ENCODE measurements at regions not wholly inside any gene's neighbourhood (a gene's known extent, or its start where the extent isn't known, plus 50 kb on each side); places are given as distances from the start of the nearest gene placed in this dataset.
"Not testable (repeated sequence)": the region's sequence is repeated elsewhere in the genome, so short reads cannot be mapped to it uniquely, and the experiment has no call there.

GRCh38 chr3:103210583-103210982 is 775.8 kb downstream of the ZPLD1 start:
- no peak for DNase-seq

DNA sequence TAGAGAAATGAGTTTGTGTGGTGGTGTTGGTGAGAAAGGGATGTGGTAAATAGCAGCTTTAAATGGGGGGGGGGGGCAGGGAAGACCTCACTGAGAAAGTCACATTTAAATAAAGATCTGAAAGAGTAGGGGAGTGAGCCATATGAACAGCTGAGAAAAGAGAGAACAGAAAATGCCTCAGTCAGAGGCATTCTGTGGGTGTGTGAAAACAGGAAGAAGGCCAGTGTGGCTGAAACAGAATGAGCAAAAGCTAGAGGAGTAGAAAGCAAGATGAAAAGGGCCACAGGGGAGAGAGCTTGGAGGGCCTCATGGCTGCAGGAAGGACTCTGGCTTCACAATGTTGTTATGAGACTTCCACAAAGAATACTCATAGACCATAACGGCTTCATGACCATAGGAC is 783.3 kb downstream of the ZPLD1 start:
- no peak for DNase-seq

DNA sequence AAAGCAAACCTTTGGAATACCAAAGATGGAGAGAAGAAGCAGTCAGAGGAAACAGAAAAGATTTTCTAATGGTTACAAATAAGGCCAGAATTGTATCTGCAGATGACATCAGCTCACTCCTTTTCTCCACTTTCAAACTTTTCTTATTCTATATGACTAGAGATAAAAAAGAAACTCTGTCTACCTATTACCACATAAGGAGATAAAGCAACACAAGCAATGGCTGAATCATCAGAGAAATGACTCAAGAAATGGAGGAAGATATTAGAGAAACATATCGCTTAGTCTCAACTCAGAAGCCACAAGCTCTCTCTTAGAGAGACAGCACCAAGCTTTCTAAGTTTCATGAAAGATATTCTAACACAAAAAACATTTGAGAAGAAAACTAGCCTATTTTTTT is 784.0 kb downstream of the ZPLD1 start:
- DNase-seq: no peak

GRCh38 chr3:103227651-103228050 is 792.8 kb downstream of the ZPLD1 start:
- no peak for DNase-seq

- DNase-seq: no peak
Observed at GRCh38 chr3:103247459-103247858, 812.6 kb downstream of the ZPLD1 start.

- DNase-seq: not testable (repeated sequence)
Observed at GRCh38 chr3:103254827-103255226, 820.0 kb downstream of the ZPLD1 start.

GRCh38 chr3:103269287-103269686 is 834.5 kb downstream of the ZPLD1 start:
- DNase-seq: no peak

DNA sequence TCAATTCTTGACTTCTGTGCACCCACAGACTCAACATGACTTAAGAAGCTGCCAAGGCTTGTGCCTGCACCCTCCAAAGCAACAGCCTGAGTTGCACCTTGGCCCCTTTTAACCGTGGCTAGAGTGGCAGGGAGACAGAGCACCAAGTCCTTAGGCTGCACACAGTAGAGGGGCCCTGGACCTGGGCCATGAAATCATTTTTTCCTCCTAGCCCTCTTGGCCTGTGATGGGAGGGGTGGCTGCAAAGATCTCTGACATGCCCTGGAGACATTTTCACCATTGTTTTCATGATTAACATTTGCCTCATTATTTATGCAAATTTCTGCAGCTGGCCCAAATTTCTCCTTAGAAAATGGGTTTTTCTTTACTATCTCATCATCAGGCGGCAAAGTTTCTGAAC is 836.8 kb downstream of the ZPLD1 start:
- no peak for DNase-seq

DNA sequence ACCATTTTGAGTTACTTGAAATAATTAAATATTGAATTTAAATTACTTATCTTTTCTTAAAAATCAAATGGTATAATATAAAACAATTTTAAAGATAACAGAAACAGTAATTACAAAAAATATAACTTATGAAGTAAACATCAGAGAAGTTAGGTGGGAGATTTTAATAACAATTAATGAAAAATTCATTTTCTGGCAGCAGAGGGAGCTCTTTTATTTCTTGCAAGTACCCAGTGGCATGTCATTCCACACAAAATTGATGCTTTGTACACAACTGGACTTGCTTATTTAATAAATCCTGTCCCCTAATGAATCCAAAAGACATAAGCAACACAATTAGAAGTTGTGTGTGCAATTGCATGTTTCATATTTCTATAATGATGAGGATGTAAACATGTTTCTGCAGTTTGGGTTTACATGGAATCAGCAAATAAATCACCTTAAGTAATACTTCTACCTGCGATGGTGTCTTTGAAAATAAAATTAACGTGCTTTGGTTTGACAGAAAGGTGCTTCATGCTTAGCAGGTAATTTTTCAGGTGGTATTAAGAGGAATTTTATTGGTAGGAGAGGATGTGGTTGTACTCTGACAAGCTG is 861.3 kb downstream of the ZPLD1 start:
- DNase-seq: no peak

DNA sequence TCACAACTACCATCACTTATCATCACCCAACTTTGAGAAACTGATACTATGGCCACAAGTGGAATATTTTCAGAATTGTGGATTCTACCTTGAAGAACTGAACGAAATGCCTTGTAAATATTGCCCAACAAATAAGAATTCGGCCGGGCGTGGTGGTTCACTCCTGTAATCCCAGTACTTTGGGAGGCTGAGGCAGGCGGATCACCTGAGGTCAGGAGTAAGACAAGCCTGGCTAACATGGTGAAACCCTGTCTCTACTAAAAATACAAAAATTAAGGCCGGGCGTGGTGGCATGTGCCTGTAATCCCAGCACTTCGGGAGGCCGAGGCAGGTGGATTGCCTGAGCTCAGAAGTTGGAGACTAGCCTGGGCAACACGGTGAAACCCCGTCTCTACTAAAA is 862.7 kb downstream of the ZPLD1 start:
- not testable (repeated sequence) for DNase-seq

DNA sequence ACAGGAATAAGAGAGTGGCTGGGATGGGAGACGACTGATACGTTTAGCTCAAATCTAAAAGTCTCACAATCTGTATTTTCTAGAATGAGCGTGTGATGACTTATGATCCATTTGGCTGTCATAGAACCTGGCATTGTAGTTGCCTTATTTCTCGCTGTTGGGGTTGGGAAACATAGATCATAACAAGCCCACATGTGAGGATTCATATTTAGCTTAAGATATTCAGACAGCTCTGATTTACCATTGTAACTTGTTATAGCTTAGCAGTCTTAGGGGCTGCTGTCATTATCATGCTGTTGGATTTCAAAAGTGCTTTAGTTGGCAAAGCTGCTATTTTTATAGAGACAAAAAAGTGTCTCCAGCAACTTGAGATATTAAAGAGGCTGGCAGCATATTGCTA is 871.3 kb downstream of the ZPLD1 start:
- no peak for DNase-seq

DNA sequence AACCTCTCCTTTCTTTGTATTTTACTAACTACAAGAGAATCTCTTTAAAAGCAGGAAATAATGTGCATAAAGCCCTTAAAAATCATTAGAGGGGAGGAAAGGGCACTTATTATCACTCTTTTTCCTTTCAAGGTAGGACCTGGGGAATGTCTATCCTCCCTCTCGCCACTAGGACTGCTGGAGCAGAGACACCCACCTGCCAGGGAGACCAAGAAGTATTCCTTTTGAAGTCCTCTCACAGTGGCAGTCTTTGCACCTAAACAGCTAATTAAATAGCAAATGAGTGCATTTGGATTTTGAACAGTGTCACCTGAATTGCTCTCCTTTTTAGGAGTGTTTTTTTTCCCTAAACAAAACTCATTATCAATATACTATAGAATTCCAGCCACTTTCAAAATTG is 874.1 kb downstream of the ZPLD1 start:
- DNase-seq: no peak

- no peak for DNase-seq
Observed at GRCh38 chr3:103319912-103320311, 885.1 kb downstream of the ZPLD1 start.

- no peak for DNase-seq
Observed at GRCh38 chr3:103337179-103337845, 902.5 kb downstream of the ZPLD1 start.

DNA sequence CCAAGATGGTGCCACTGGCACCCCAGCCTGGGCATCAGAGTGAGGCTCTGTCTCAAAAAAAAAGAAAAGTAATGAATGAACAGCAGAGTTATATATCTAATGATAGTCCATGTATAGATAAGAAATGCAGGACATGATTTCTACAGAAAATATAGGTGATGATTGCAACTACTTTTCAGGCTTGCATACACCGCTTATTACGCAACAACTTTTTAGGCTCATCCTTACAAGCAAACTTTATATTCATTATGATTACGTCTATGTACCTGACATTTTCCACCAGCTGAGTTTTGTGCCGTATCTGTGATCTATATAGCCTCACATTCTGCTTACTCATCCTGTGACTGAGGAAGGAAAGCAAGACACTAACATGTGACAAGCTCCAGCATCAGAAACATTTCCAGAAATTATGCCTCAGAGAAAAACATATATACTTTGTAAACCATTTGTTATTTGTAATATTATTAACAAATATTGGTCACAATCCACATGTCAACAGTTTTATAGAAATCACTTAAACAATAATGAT is 906.3 kb downstream of the ZPLD1 start:
- DNase-seq: no peak

GRCh38 chr3:103342205-103342731 is 907.5 kb downstream of the ZPLD1 start:
- DNase-seq: no peak

DNA sequence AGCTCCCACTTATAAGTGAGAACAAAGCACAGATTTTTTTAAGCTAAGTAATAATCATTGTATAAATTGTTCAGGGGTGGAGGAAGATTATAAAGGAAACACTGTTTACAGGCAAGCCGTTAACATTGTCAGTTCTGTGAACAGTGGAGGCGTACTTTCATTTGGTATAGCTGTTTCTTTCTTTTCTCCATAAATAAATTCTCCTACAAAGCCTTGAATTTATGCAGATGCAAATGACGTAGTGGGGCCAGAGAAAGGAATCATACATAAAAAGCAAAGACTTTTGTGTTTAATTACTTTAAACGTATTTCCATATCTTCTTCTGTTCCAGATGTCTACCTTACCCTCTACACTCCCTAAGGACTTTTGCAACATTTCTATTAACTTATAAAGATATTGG is 914.9 kb downstream of the ZPLD1 start:
- no peak for DNase-seq

GRCh38 chr3:103365467-103365866 is 930.7 kb downstream of the ZPLD1 start:
- no peak for DNase-seq

DNA sequence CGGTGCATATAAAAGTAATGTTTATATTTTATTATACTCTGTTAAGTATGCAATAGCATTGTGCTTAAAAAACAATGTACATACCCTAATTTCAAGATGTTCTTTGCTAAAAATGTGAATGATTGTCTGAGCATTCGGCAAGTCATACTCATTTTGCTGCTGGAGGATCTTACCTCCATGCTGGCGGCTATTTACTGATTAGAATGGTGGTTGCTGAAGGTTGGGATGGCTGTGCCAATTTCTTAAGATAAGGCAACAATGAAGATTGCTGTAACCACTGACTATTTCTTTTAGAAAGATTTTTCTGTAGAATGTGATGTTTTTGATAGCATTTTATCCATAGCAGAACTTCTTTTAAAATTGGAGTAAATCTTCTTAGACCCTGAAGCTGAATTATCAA is 932.7 kb downstream of the ZPLD1 start:
- no peak for DNase-seq

GRCh38 chr3:103371411-103371810 is 936.6 kb downstream of the ZPLD1 start:
- no peak for DNase-seq

- DNase-seq: no peak
Observed at GRCh38 chr3:103372031-103372430, 937.2 kb downstream of the ZPLD1 start.

- DNase-seq: no peak
Observed at GRCh38 chr3:103380391-103380790, 945.6 kb downstream of the ZPLD1 start.

- no peak for DNase-seq
Observed at GRCh38 chr3:103381296-103382079, 946.7 kb downstream of the ZPLD1 start.

Measured in activated gamma-delta T cell treated with Interleukin-2 at 50 U/mL for 16 hours (primary cell).